HCT116 (cell line): ENCODE measurements at regions not wholly inside any gene's neighbourhood (a gene's known extent, or its start where the extent isn't known, plus 50 kb on each side); places are given as distances from the start of the nearest gene placed in this dataset.

Source experiments
- ATAC-seq: fragments of 200-7000 bp; cut with Tn5 transposase; 2 replicates; pipeline ENCODE4 v1.9.1; 2020; ENCODE audit warnings: mild to moderate bottlenecking, moderate library complexity
- BruUV-seq: library from RNA; stranded (reverse); fragments of 400-500 nt; replicated peaks from 2 replicates; lab custom pipeline; 2021; lab: Mats Ljungman, UMichigan
- CTCF ChIA-PET: fragments of 300-600 bp; sonication (Branson Sonifier 250); formaldehyde crosslinking; loops from one replicate; lab custom pipeline; 2021; ENCODE audit warnings: antibody characterized with exemption; lab: Charles Lee
- POLR2A ChIA-PET: fragments of 300-600, 350-600 bp; sonication (Branson Sonifier 250); formaldehyde crosslinking; loops from one replicate; lab custom pipeline; 2021; ENCODE audit warnings: antibody characterized with exemption; lab: Charles Lee
- RAD21 ChIA-PET, 2 experiments: fragments of 300-600 bp; sonication (Branson Sonifier 250); formaldehyde crosslinking; loops; one replicate each; lab custom pipeline; 2023; ENCODE audit warnings: low total read pairs in 2 of 2; ENCODE audit not compliant: uncharacterized antibody in 2 of 2, unreplicated experiment in 2 of 2, low non-redundant PET in 1 of 2; lab: Charles Lee
- DNase-seq: peaks from one replicate; pipeline ENCODE4 v3.0.0-alpha.2; 2010; ENCODE audit warnings: low read depth, low spot score
- H2AFZ ChIP-seq: fragments of 200-600 bp; shearing (Covaris generic), sonication (generic); 2 replicates; pipeline ENCODE4 v1.6.1; 2017; ENCODE audit warnings: low read depth, mixed run types, mixed read lengths, antibody characterized with exemption, low read length; ENCODE audit not compliant: poor library complexity, severe bottlenecking
- H3K27ac ChIP-seq: 2 replicates; pipeline ENCODE4 v1.5.1; 2012; ENCODE audit warnings: low read depth, low read length
- H3K27me3 ChIP-seq: fragments of 200-600 bp; sonication (generic); 2 replicates; pipeline ENCODE4 v1.6.1; 2016; ENCODE audit warnings: mixed run types, low read length, mixed read lengths; ENCODE audit not compliant: insufficient read depth
- H3K36me3 ChIP-seq, 2 experiments: fragments of 200-500 bp in 1 of 2; fragments of 200-600 bp in 1 of 2; sonication (Bioruptor generic) in 1 of 2; sonication (generic) in 1 of 2; 2 replicates each; pipeline versions ENCODE4 v1.5.1 to v1.6.1; 2014 to 2016; ENCODE audit warnings: low read length in 2 of 2, inconsistent platforms in 1 of 2, mixed read lengths in 1 of 2, mixed run types in 1 of 2; ENCODE audit not compliant: insufficient read depth in 2 of 2, control insufficient read depth in 1 of 2
- H3K4me1 ChIP-seq, 2 experiments: fragments of 200-600 bp in 1 of 2; sonication (generic) in 1 of 2; 2 replicates each; pipeline versions ENCODE4 v1.5.1 to v1.6.1; 2012 to 2017; ENCODE audit warnings: low read length in 2 of 2, inconsistent platforms in 1 of 2, mild to moderate bottlenecking in 1 of 2, mixed read lengths in 1 of 2, mixed run types in 1 of 2, moderate library complexity in 1 of 2; ENCODE audit not compliant: insufficient read depth in 2 of 2, control insufficient read depth in 1 of 2
- H3K4me2 ChIP-seq: fragments of 200-600 bp; sonication (generic); 2 replicates; pipeline ENCODE4 v1.6.1; 2017; ENCODE audit warnings: mixed run types, low read length, mixed read lengths
- H3K4me3 ChIP-seq, 2 experiments: fragments of 200-600 bp in 1 of 2; sonication (generic) in 1 of 2; replicated peaks in 1 of 2; 2 replicates each; pipeline ENCODE4 v1.5.1; 2011 to 2016; ENCODE audit warnings: low read length in 2 of 2, control low read depth in 1 of 2, low read depth in 1 of 2, mild to moderate bottlenecking in 1 of 2, mixed read lengths in 1 of 2, mixed run types in 1 of 2
- H3K79me2 ChIP-seq: fragments of 200-600 bp; sonication (generic); 2 replicates; pipeline ENCODE4 v1.6.1; 2017; ENCODE audit warnings: mild to moderate bottlenecking, mixed run types, low read length, moderate library complexity, mixed read lengths; ENCODE audit not compliant: insufficient read depth
- H3K9ac ChIP-seq: fragments of 200-600 bp; sonication (generic); 2 replicates; pipeline ENCODE4 v1.6.1; 2016; ENCODE audit warnings: low read length, mixed read lengths
- H3K9me2 ChIP-seq: fragments of 200-600 bp; sonication (generic), shearing (Covaris generic); 2 replicates; pipeline ENCODE4 v1.6.1; 2017; ENCODE audit warnings: mixed run types, mild to moderate bottlenecking, moderate library complexity; ENCODE audit not compliant: insufficient read depth
- H3K9me3 ChIP-seq, 2 experiments: fragments of 200-500 bp in 1 of 2; fragments of 200-600 bp in 1 of 2; sonication (Bioruptor generic) in 1 of 2; sonication (generic) in 1 of 2; 2 replicates each; pipeline ENCODE4 v1.6.1; 2014 to 2017; ENCODE audit warnings: low read length in 2 of 2, mixed read lengths in 2 of 2, inconsistent platforms in 1 of 2, low read depth in 1 of 2, mild to moderate bottlenecking in 1 of 2, mixed run types in 1 of 2, moderate library complexity in 1 of 2; ENCODE audit not compliant: control insufficient read depth in 1 of 2, insufficient read depth in 1 of 2
- H4K20me1 ChIP-seq: fragments of 200-600 bp; sonication (generic), shearing (Covaris generic); 2 replicates; pipeline ENCODE4 v1.6.1; 2017; ENCODE audit warnings: mixed run types, mild to moderate bottlenecking, moderate library complexity; ENCODE audit not compliant: insufficient read depth
- CEBPB ChIP-seq: IDR thresholded peaks from 2 replicates; pipeline ENCODE4 v1.6.1; 2012; ENCODE audit warnings: low read depth
- CTCF ChIP-seq, 3 experiments: fragments of 200-600 bp in 1 of 3; sonication (generic) in 1 of 3; IDR thresholded peaks in 2 of 3; conservative IDR thresholded peaks in 1 of 3; 2 replicates each; pipeline ENCODE4 v1.5.1; 2012 to 2017; ENCODE audit warnings: low read depth in 2 of 3, low read length in 2 of 3, antibody characterized with exemption in 1 of 3, borderline replicate concordance in 1 of 3, control low read depth in 1 of 3, mild to moderate bottlenecking in 1 of 3, mixed read lengths in 1 of 3, mixed run types in 1 of 3, moderate library complexity in 1 of 3; ENCODE audit not compliant: insufficient read depth in 1 of 3
- ELF1 ChIP-seq: IDR thresholded peaks from 2 replicates; pipeline ENCODE4 v1.6.1; 2012; ENCODE audit warnings: low read depth, borderline replicate concordance
- EZH2phosphoT487 ChIP-seq: fragments of 200-600 bp; IDR thresholded peaks from 2 replicates; pipeline ENCODE4 v1.6.1; 2018; ENCODE audit warnings: antibody characterized with exemption, borderline replicate concordance
- FOSL1 ChIP-seq: IDR thresholded peaks from 2 replicates; pipeline ENCODE4 v1.6.1; 2012; ENCODE audit warnings: low read depth
- JUND ChIP-seq: IDR thresholded peaks from 2 replicates; pipeline ENCODE4 v1.6.1; 2012
- RAD21 ChIP-seq: IDR thresholded peaks from 2 replicates; pipeline ENCODE4 v1.6.1; 2012; ENCODE audit warnings: low read depth, mild to moderate bottlenecking
- SIN3A ChIP-seq: IDR thresholded peaks from 2 replicates; pipeline ENCODE4 v1.6.1; 2012; ENCODE audit warnings: low read depth
- SRF ChIP-seq: IDR thresholded peaks from 2 replicates; pipeline ENCODE4 v1.6.1; 2012; ENCODE audit warnings: low read depth
- TCF7L2 ChIP-seq: IDR thresholded peaks from 2 replicates; pipeline ENCODE4 v1.7.0; 2011; ENCODE audit warnings: borderline replicate concordance, inconsistent platforms; ENCODE audit not compliant: insufficient read depth, insufficient read length; ENCODE audit errors: extremely low read depth
- YY1 ChIP-seq: IDR thresholded peaks from 2 replicates; pipeline ENCODE4 v1.6.1; 2011; ENCODE audit warnings: low read length, low read depth, moderate library complexity, mild to moderate bottlenecking; ENCODE audit not compliant: insufficient replicate concordance; ENCODE audit errors: extremely low read depth
- ZBTB33 ChIP-seq: IDR thresholded peaks from 2 replicates; pipeline ENCODE4 v1.6.1; 2011; ENCODE audit warnings: mild to moderate bottlenecking, low read length, moderate library complexity; ENCODE audit not compliant: insufficient replicate concordance; ENCODE audit errors: extremely low read depth
- ZNF274 ChIP-seq: fragments of 200-500 bp; sonication (Bioruptor generic); IDR thresholded peaks from 2 replicates; pipeline ENCODE4 v1.6.1; 2014; ENCODE audit warnings: mild to moderate bottlenecking, low read depth, low read length, inconsistent platforms
- intact Hi-C: fragments of 100-400 bp; cut with micrococcal nuclease; formaldehyde crosslinking; loops from 2 replicates; pipeline ENCODE4 v1.10.0; 2022

GRCh38 chr10:106011250-106011649, 1153.3 kb downstream of the SORCS1 start:
- no peaks in the 10 kb centered on the region for H3K9me2 ChIP-seq
- H3K27me3 ChIP-seq: no peaks in the 10 kb centered on the region
- no peak overlapping the region for H2AFZ ChIP-seq
- no peaks in the 10 kb centered on the region for H3K79me2 ChIP-seq
- H3K4me1 ChIP-seq: no peaks in the 10 kb centered on the region
- TF ChIP-seq TCF7L2: no peak
- no peak for TF ChIP-seq CTCF (IDR thresholded peaks at IDR 0.05 in 2 of 3, conservative IDR thresholded peaks at IDR 0.05 in 1 of 3; ENCODE audit: borderline replicate concordance in 1 of 3, insufficient read depth in 1 of 3, low read depth in 2 of 3, low read length in 2 of 3)
- no peak for TF ChIP-seq CEBPB
- TF ChIP-seq YY1: no peak
- TF ChIP-seq ELF1: no peak
- TF ChIP-seq ZNF274: no peak
- TF ChIP-seq RAD21: no peak
- TF ChIP-seq SIN3A: no peak
- no peak for TF ChIP-seq SRF
- ChIA-PET CTCF (no interaction called here), POLR2A (no interaction called here), RAD21 (no interaction called here)
- no peak overlapping the region for H3K9ac ChIP-seq
- BruUV-seq: no TSS peak
- no peak overlapping the region for H3K4me3 ChIP-seq
- H3K4me2 ChIP-seq: no peak overlapping the region
- intact Hi-C loops: no loop called here
- H3K9me3 ChIP-seq: peaks cover 36 to 41% of the 10 kb centered on the region in 2 experiments; a peak in 3 of 4 replicates
- DNase-seq (no peak), ATAC-seq (no peak)
- H3K27ac ChIP-seq: no peak overlapping the region
- H4K20me1 ChIP-seq: no peaks in the 10 kb centered on the region
- H3K36me3 ChIP-seq: no peaks in the 10 kb centered on the region

GRCh38 chr10:106000721-106001120, 1163.8 kb downstream of the SORCS1 start:
- no peak overlapping the region for H3K4me2 ChIP-seq
- H2AFZ ChIP-seq: no peak overlapping the region
- CTCF ChIA-PET: no interaction called here
- ATAC-seq: no peak
- POLR2A ChIA-PET: no interaction called here
- H3K79me2 ChIP-seq: no peaks in the 10 kb centered on the region
- no peak overlapping the region for H3K27ac ChIP-seq
- no peak for DNase-seq
- TF ChIP-seq ELF1 (no peak), EZH2phosphoT487 (no peak), ZBTB33 (no peak), JUND (no peak), FOSL1 (no peak), CTCF (IDR thresholded peaks at IDR 0.05 in 2 of 3, conservative IDR thresholded peaks at IDR 0.05 in 1 of 3; ENCODE audit: borderline replicate concordance in 1 of 3, insufficient read depth in 1 of 3, low read depth in 2 of 3, low read length in 2 of 3) (no peak)
- BruUV-seq: no TSS peak
- no peak overlapping the region for H3K9ac ChIP-seq
- H3K9me3 ChIP-seq: peaks cover 30 to 51% of the 10 kb centered on the region in 2 experiments; a peak in 3 of 4 replicates
- intact Hi-C loops: no loop called here
- RAD21 ChIA-PET: no interaction called here
- H3K9me2 ChIP-seq: no peaks in the 10 kb centered on the region
- no peaks in the 10 kb centered on the region for H3K27me3 ChIP-seq
- no peaks in the 10 kb centered on the region for H4K20me1 ChIP-seq
- H3K36me3 ChIP-seq: no peaks in the 10 kb centered on the region
- H3K4me1 ChIP-seq: no peaks in the 10 kb centered on the region
- H3K4me3 ChIP-seq: no peak overlapping the region
